ENCODE measurements at regions not wholly inside any gene's neighbourhood (a gene's known extent, or its start where the extent isn't known, plus 50 kb on each side); places are given as distances from the start of the nearest gene placed in this dataset.
A peak's percentile ranks its signal among the peaks of the same experiment; 100 is the strongest.

DNA sequence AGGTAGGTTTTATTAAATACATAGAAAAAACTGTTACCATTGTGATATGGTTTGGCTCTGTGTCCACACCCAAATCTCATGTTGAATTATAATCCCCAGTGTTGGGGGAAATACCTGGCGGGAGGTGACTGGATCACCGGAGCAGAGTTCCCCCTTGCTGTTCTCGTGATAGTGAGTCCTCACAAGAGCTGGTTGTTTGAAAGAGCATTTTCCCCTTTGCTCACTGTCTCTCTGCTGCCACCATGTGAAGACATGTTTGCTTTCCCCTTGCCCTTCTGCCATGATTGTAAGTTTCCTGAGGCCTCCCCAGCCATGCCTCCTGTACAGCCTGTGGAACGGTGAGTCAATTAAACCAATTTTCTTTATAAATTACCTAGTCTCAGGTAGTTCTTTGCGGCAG is 352.7 kb upstream of the SLC39A10 start:
- H3K4me1 Mint-ChIP-seq (ENCODE audit: insufficient read depth, unreplicated experiment) = no peaks in the 10 kb centered on the region
- peak; percentile 20 for DNase-seq (ENCODE audit: unreplicated experiment)
- H3K36me3 Mint-ChIP-seq (ENCODE audit: insufficient read depth, unreplicated experiment) = no peaks in the 10 kb centered on the region
- H3K27ac Mint-ChIP-seq (ENCODE audit: low read depth, unreplicated experiment) = no peak overlapping the region
- no peaks in the 10 kb centered on the region for H3K27me3 Mint-ChIP-seq (ENCODE audit: insufficient read depth, unreplicated experiment)
- H3K9me3 Mint-ChIP-seq (ENCODE audit: unreplicated experiment) = no peaks in the 10 kb centered on the region
- BruUV-seq (replicated peaks) = no TSS peak
- no peak overlapping the region for H3K4me3 Mint-ChIP-seq (ENCODE audit: unreplicated experiment)
- CTCF ChIA-PET = no interaction called here
- intact Hi-C loops (cut with micrococcal nuclease) = no loop called here
- TF ChIP-seq CTCF (IDR thresholded peaks at IDR 0.05; ENCODE audit: unreplicated experiment) = peak; percentile 23
- POLR2A ChIA-PET = no interaction called here

DNA sequence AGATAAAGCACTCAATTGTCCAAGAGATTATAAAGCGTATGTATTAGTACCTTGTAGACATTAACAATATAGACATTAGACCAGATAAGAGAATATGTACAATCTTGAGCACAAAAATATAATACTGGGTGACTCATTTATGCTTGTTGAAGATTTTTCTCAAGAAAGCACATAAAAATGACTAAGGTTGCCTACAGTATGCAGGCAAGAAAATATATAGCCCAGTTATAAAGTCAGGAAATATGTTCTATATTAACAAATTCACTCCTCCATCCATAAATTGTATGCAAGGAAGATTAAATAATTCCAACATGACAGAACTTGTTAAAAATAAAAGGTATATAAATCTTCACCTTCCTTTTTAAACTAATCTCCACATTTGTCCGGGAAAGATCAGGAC is 356.4 kb upstream of the SLC39A10 start:
- no peaks in the 10 kb centered on the region for H3K36me3 Mint-ChIP-seq (ENCODE audit: insufficient read depth, unreplicated experiment)
- BruUV-seq (replicated peaks) = no TSS peak
- DNase-seq (ENCODE audit: unreplicated experiment) = no peak

DNA sequence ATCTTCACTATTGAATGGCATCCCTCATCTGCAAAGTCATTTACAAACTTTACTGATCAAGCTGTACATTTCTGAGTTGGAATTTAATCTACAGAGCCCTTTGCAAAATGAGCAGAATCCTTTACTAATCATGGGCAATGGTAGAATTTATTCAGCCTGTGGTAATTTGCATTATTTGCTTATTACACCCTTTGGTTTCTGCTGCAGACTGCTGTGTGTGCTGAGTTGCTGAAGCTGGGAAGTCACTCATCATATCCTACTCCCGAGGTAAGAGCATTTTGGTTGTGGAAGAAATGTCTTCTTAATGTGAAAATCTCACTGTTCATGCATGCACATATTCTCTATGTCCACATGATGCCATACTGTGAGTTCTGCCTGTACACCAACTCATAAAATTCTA is 357.4 kb upstream of the SLC39A10 start:
- no peak for DNase-seq (ENCODE audit: unreplicated experiment)
- CTCF ChIA-PET = interaction anchor here (0.6 kb wide), 1 partner anchor 360 kb away, joined by 4 read pairs; no protein-coding TSS in a partner anchor
- H3K36me3 Mint-ChIP-seq (ENCODE audit: insufficient read depth, unreplicated experiment) = no peaks in the 10 kb centered on the region
- BruUV-seq (replicated peaks) = no TSS peak
- POLR2A ChIA-PET = no interaction called here
- no peaks in the 10 kb centered on the region for H3K27me3 Mint-ChIP-seq (ENCODE audit: insufficient read depth, unreplicated experiment)
- intact Hi-C loops (cut with micrococcal nuclease) = no loop called here
- H3K4me1 Mint-ChIP-seq (ENCODE audit: insufficient read depth, unreplicated experiment) = no peaks in the 10 kb centered on the region
- H3K4me3 Mint-ChIP-seq (ENCODE audit: unreplicated experiment) = no peak overlapping the region
- H3K27ac Mint-ChIP-seq (ENCODE audit: low read depth, unreplicated experiment) = no peak overlapping the region
- no peaks in the 10 kb centered on the region for H3K9me3 Mint-ChIP-seq (ENCODE audit: unreplicated experiment)
- no peak for TF ChIP-seq CTCF (IDR thresholded peaks at IDR 0.05; ENCODE audit: unreplicated experiment)

More for the DNA sequence above, 356.4 kb upstream of the SLC39A10 start:
- no peaks in the 10 kb centered on the region for H3K27me3 Mint-ChIP-seq (ENCODE audit: insufficient read depth, unreplicated experiment)
- POLR2A ChIA-PET = no interaction called here
- H3K27ac Mint-ChIP-seq (ENCODE audit: low read depth, unreplicated experiment) = no peak overlapping the region
- H3K4me1 Mint-ChIP-seq (ENCODE audit: insufficient read depth, unreplicated experiment) = no peaks in the 10 kb centered on the region
- TF ChIP-seq CTCF (IDR thresholded peaks at IDR 0.05; ENCODE audit: unreplicated experiment) = no peak
- intact Hi-C loops (cut with micrococcal nuclease) = no loop called here
- H3K9me3 Mint-ChIP-seq (ENCODE audit: unreplicated experiment) = no peaks in the 10 kb centered on the region
- CTCF ChIA-PET = no interaction called here
- H3K4me3 Mint-ChIP-seq (ENCODE audit: unreplicated experiment) = no peak overlapping the region

DNA sequence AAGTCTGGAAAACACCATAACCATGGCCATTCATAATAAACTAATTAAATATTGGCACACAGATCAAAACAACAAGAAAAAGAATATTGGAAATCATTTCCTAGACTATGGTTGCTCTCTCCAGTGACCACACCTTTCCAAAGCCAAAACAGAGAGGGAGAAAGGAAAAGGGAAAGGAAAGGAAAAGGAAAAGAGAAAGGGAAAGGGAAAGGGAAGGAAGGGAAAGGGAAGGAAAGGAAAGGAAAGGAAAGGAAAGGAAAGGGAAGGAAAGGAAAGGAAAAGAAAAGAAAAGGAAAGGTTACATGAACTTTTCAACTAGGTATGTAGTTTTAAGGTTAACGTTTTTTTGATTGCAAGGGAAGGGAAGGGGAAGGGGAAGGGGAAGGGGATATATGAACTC is 360.5 kb upstream of the SLC39A10 start:
- intact Hi-C loops (cut with micrococcal nuclease) = no loop called here

More for the DNA sequence above, 360.5 kb upstream of the SLC39A10 start:
- TF ChIP-seq CTCF (IDR thresholded peaks at IDR 0.05; ENCODE audit: unreplicated experiment) = no peak
- H3K4me3 Mint-ChIP-seq (ENCODE audit: unreplicated experiment) = no peak overlapping the region
- no peak overlapping the region for H3K27ac Mint-ChIP-seq (ENCODE audit: low read depth, unreplicated experiment)
- no peaks in the 10 kb centered on the region for H3K4me1 Mint-ChIP-seq (ENCODE audit: insufficient read depth, unreplicated experiment)
- no peaks in the 10 kb centered on the region for H3K36me3 Mint-ChIP-seq (ENCODE audit: insufficient read depth, unreplicated experiment)
- no peak for DNase-seq (ENCODE audit: unreplicated experiment)
- peaks cover 8% of the 10 kb centered on the region for H3K9me3 Mint-ChIP-seq (ENCODE audit: unreplicated experiment)
- no TSS peak for BruUV-seq (replicated peaks)
- ChIA-PET POLR2A (no interaction called here), CTCF (no interaction called here)
- H3K27me3 Mint-ChIP-seq (ENCODE audit: insufficient read depth, unreplicated experiment) = no peaks in the 10 kb centered on the region
